Activated CD4-positive, alpha-beta T cell treated with anti-CD3 and anti-CD28 coated beads, Interleukin-2, amount 10 ng/mL, durations not matched to agents 24 days and 14 days (primary cell): ENCODE measurements at regions not wholly inside any gene's neighbourhood (a gene's known extent, or its start where the extent isn't known, plus 50 kb on each side); places are given as distances from the start of the nearest gene placed in this dataset.
"Not testable (repeated sequence)": the region's sequence is repeated elsewhere in the genome, so short reads cannot be mapped to it uniquely, and the experiment has no call there.

Source experiments
- DNase-seq: peaks from one replicate; pipeline ENCODE4 v3.0.0; 2022
- H3K27ac Mint-ChIP-seq: one replicate; pipeline ENCODE4 v1.8.0; 2022; ENCODE audit warnings: mild to moderate bottlenecking, mixed read lengths
- H3K27me3 Mint-ChIP-seq: one replicate; pipeline ENCODE4 v1.8.0; 2022; ENCODE audit warnings: mixed read lengths
- H3K36me3 Mint-ChIP-seq: one replicate; pipeline ENCODE4 v1.8.0; 2022; ENCODE audit warnings: low read depth, mild to moderate bottlenecking, mixed read lengths
- H3K4me1 Mint-ChIP-seq: one replicate; pipeline ENCODE4 v1.8.0; 2021; ENCODE audit warnings: mixed read lengths
- H3K4me3 Mint-ChIP-seq: one replicate; pipeline ENCODE4 v1.8.0; 2022; ENCODE audit warnings: mild to moderate bottlenecking, moderate library complexity, mixed read lengths
- H3K9me3 Mint-ChIP-seq: one replicate; pipeline ENCODE4 v1.8.0; 2021; ENCODE audit warnings: mixed read lengths
- intact Hi-C: fragments of 100-400 bp; cut with micrococcal nuclease; formaldehyde crosslinking; loops from one replicate; pipeline ENCODE4 v1.15.1; 2023

GRCh38 chr12:127048057-127048456 is 1218.9 kb upstream of the TMEM132C start:
- Mint-ChIP-seq H3K4me3 (no peak overlapping the region), H3K9me3 (no peaks in the 10 kb centered on the region), H3K27ac (no peak overlapping the region), H3K27me3 (no peaks in the 10 kb centered on the region), H3K36me3 (no peaks in the 10 kb centered on the region), H3K4me1 (no peaks in the 10 kb centered on the region)
- DNase-seq = no peak
- intact Hi-C loops = no loop called here

- H3K9me3 Mint-ChIP-seq, H3K4me3 Mint-ChIP-seq, H3K36me3 Mint-ChIP-seq, intact Hi-C loops, H3K4me1 Mint-ChIP-seq, DNase-seq, H3K27ac Mint-ChIP-seq, H3K27me3 Mint-ChIP-seq: not testable (repeated sequence)
Observed at GRCh38 chr12:127048525-127048924, 1218.4 kb upstream of the TMEM132C start.

- intact Hi-C loops = no loop called here
- DNase-seq = no peak
- H3K4me3 Mint-ChIP-seq = no peak overlapping the region
- H3K4me1 Mint-ChIP-seq = no peaks in the 10 kb centered on the region
- no peaks in the 10 kb centered on the region for H3K9me3 Mint-ChIP-seq
- no peaks in the 10 kb centered on the region for H3K27me3 Mint-ChIP-seq
- no peaks in the 10 kb centered on the region for H3K36me3 Mint-ChIP-seq
- H3K27ac Mint-ChIP-seq = no peak overlapping the region
Observed at GRCh38 chr12:127051139-127051538, 1215.8 kb upstream of the TMEM132C start.

DNA sequence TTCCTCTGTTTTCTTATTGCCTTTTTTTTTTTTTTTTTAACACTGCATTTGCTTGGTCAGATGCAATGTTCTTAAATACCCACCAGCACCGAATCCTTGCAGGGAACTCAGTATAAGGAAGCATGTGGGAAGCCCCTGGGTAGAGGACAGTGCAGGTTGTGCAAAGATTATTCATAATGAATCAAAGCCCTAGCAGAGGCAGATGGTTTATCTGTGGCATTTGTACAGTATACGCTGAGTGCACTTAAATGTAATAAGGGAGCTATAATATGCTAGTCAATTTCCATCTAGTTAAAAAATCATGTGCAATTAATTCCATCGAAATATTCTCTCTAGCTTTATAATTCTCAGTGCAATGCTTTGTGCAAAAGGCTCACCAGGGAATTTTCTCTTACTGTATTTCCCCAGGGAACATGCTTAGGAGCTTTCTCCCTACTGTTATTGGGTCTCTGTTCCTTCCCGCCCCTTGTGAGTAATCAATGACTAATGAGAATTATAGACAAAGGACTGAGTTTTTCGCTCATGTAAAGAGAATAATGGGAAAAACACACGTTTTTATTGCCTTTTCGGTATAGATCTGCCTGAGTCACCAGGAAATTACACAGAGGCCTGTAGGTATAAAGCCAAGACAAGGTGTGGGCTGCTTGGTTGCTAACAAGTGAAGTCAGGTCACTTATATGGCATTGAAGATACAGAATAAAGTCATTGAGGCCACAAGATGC is 1214.3 kb upstream of the TMEM132C start:
- H3K27me3 Mint-ChIP-seq = no peaks in the 10 kb centered on the region
- no peak overlapping the region for H3K27ac Mint-ChIP-seq

GRCh38 chr12:127054531-127054930 is 1212.4 kb upstream of the TMEM132C start:
- no peak for DNase-seq
- intact Hi-C loops = no loop called here
- no peaks in the 10 kb centered on the region for H3K9me3 Mint-ChIP-seq
- H3K4me1 Mint-ChIP-seq = no peaks in the 10 kb centered on the region
- no peaks in the 10 kb centered on the region for H3K36me3 Mint-ChIP-seq
- no peaks in the 10 kb centered on the region for H3K27me3 Mint-ChIP-seq
- no peak overlapping the region for H3K4me3 Mint-ChIP-seq
- H3K27ac Mint-ChIP-seq = no peak overlapping the region

More for the DNA sequence above, 1214.3 kb upstream of the TMEM132C start:
- Mint-ChIP-seq H3K36me3 (no peaks in the 10 kb centered on the region), H3K4me1 (no peaks in the 10 kb centered on the region), H3K9me3 (no peaks in the 10 kb centered on the region), H3K4me3 (no peak overlapping the region)
- DNase-seq = no peak
- intact Hi-C loops = no loop called here

- intact Hi-C loops = no loop called here
- H3K4me3 Mint-ChIP-seq = no peak overlapping the region
- H3K27me3 Mint-ChIP-seq = no peaks in the 10 kb centered on the region
Observed at GRCh38 chr12:127060310-127060847, 1206.6 kb upstream of the TMEM132C start.

DNA sequence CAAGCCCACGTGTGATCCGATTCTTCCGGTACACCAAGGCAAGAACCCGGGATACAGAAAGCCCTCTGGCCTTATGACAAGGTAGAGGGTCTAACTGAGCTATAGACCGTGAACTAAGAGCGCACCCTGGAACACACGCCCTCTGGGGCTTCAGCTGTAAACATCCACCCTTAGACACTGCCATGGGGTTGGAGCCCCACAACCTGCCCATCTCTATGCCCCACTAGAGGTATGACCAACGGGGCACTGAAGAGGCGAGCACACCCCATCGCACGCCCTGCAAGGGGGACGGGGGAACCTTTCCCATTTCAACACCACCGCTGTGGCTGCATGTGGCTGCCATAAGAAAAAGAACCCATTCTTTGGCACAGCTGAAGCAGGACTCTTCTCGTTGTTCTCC is 1206.0 kb upstream of the TMEM132C start:
- Mint-ChIP-seq H3K36me3 (no peaks in the 10 kb centered on the region), H3K4me3 (no peak overlapping the region), H3K9me3 (no peaks in the 10 kb centered on the region), H3K4me1 (no peaks in the 10 kb centered on the region), H3K27me3 (no peaks in the 10 kb centered on the region), H3K27ac (no peak overlapping the region)
- no peak for DNase-seq
- intact Hi-C loops = no loop called here

More at GRCh38 chr12:127060310-127060847, 1206.6 kb upstream of the TMEM132C start:
- Mint-ChIP-seq H3K27ac (no peak overlapping the region), H3K9me3 (no peaks in the 10 kb centered on the region), H3K36me3 (no peaks in the 10 kb centered on the region), H3K4me1 (no peaks in the 10 kb centered on the region)
- no peak for DNase-seq

DNA sequence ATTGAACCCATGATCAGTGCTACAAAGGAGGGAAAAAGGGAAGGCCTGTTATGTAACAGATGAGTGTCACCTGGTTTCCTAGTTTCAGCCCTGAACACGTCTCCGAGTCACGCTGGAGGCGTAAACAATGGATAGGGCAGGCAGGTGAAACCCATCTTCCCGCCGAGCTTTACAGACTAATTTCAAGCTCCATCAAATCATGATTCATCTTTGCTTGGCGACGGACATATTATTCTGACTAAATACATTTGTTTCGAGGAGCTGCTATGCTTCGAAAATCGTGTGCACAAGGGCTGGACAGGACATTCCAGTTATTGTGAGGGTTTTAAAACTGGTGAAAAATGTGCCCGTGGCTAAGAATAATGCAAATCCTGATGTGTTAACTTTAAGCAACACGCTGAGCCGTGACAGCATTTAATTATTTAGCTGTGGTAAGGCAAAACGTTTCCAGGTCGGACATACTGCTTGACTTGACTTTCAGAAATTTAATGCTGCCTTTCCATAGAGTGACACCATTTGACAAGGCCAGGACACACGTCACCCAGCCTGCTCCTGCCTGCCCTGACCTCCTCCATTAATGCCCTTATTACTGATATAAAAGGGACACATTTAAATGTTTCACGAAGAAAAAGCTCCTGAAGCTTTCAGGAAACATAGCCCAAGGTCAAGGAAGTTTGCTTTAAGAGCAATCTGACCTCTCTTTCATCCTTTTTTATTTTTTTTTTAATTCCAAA is 1203.5 kb upstream of the TMEM132C start:
- Mint-ChIP-seq H3K4me3 (no peak overlapping the region), H3K9me3 (no peaks in the 10 kb centered on the region), H3K27ac (no peak overlapping the region), H3K4me1 (no peaks in the 10 kb centered on the region), H3K36me3 (no peaks in the 10 kb centered on the region), H3K27me3 (no peaks in the 10 kb centered on the region)
- no peak for DNase-seq
- intact Hi-C loops = no loop called here

DNA sequence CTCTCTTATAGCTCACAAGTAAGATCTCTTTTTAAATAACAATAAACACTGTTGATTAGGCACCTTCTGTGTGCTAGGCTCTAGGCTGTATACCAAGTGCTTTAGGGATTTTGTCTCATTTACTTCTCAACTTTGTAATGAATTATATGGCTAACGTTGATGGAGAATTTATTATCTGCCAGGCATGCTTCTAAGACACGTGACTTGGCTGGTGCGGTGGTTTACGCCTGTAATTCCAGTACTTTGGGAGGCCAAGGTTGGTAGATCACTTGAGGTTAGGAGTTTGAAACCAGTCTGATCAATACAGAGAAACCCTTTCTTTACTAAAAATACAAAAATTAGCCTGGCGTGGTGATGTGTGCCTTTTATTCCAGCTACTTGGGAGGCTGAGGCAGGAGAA is 1202.8 kb upstream of the TMEM132C start:
- Mint-ChIP-seq H3K27me3 (no peaks in the 10 kb centered on the region), H3K36me3 (no peaks in the 10 kb centered on the region), H3K4me3 (no peak overlapping the region), H3K9me3 (no peaks in the 10 kb centered on the region), H3K4me1 (no peaks in the 10 kb centered on the region), H3K27ac (no peak overlapping the region)
- intact Hi-C loops = no loop called here
- no peak for DNase-seq

DNA sequence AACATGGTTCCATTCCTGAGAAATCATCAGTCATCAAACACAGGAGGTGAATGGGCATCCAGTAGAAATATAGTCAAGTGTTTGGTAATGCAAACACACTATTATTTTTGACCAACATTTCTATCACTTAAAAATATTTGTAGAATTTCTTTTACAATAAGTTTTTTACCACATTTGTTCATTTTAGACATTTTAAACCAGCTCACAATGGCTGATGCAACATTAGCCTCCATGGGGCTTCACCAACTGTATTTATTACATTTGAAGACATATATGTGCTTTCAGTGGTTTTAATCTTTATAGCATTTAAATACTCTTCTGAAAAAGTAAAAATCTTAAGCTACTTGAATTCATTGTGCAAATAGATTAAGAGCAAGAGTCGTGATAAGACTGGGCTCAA is 1201.4 kb upstream of the TMEM132C start:
- Mint-ChIP-seq H3K27me3 (no peaks in the 10 kb centered on the region), H3K27ac (no peak overlapping the region), H3K36me3 (no peaks in the 10 kb centered on the region), H3K4me3 (no peak overlapping the region), H3K4me1 (no peaks in the 10 kb centered on the region), H3K9me3 (no peaks in the 10 kb centered on the region)
- no peak for DNase-seq
- intact Hi-C loops = no loop called here

- Mint-ChIP-seq H3K36me3 (no peaks in the 10 kb centered on the region), H3K4me1 (no peaks in the 10 kb centered on the region), H3K4me3 (no peak overlapping the region), H3K27me3 (peaks cover 9% of the 10 kb centered on the region), H3K9me3 (no peaks in the 10 kb centered on the region), H3K27ac (no peak overlapping the region)
- DNase-seq = no peak
- intact Hi-C loops = no loop called here
Observed at GRCh38 chr12:127070515-127071157, 1196.3 kb upstream of the TMEM132C start.

- no peaks in the 10 kb centered on the region for H3K4me1 Mint-ChIP-seq
- H3K9me3 Mint-ChIP-seq = no peaks in the 10 kb centered on the region
- no peak overlapping the region for H3K4me3 Mint-ChIP-seq
- no peaks in the 10 kb centered on the region for H3K36me3 Mint-ChIP-seq
- H3K27me3 Mint-ChIP-seq = peaks cover 16% of the 10 kb centered on the region
- no peak overlapping the region for H3K27ac Mint-ChIP-seq
- no peak for DNase-seq
- intact Hi-C loops = no loop called here
Observed at GRCh38 chr12:127074161-127074560, 1192.8 kb upstream of the TMEM132C start.

GRCh38 chr12:127075981-127076380 is 1191.0 kb upstream of the TMEM132C start:
- peaks cover 16% of the 10 kb centered on the region for H3K27me3 Mint-ChIP-seq
- intact Hi-C loops = no loop called here
- no peaks in the 10 kb centered on the region for H3K36me3 Mint-ChIP-seq
- no peak overlapping the region for H3K4me3 Mint-ChIP-seq
- H3K4me1 Mint-ChIP-seq = no peaks in the 10 kb centered on the region
- DNase-seq = no peak
- no peaks in the 10 kb centered on the region for H3K9me3 Mint-ChIP-seq
- no peak overlapping the region for H3K27ac Mint-ChIP-seq
